NCI-H2081 treated with DMSO at 0.1 percent for 48 hours (cell line): ENCODE measurements at regions not wholly inside any gene's neighbourhood (a gene's known extent, or its start where the extent isn't known, plus 50 kb on each side); places are given as distances from the start of the nearest gene placed in this dataset.

Source experiments
- DNase-seq: peaks from one replicate; lab custom pipeline; 2025; lab: John Stamatoyannopoulos, UW

DNA sequence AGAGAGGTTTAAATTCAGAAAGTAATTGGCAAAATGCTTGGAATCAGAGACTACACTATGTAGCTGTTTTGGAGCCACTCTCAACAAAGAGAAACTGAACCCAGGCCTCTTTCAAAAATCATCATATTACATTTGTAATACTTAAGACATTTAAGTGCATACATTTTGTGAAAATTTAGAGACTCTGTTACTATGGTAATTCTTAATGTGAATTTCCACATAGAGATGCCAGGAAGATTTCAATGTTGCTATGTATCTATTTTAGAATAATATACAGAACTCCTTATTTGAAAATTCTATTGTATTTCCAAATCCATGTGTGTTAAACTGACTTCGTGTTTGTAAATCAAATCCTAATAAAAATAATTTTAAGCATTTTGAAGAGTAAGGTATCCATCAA, 1260.9 kb upstream of the C9orf72 start:
- DNase-seq, result no peak

DNA sequence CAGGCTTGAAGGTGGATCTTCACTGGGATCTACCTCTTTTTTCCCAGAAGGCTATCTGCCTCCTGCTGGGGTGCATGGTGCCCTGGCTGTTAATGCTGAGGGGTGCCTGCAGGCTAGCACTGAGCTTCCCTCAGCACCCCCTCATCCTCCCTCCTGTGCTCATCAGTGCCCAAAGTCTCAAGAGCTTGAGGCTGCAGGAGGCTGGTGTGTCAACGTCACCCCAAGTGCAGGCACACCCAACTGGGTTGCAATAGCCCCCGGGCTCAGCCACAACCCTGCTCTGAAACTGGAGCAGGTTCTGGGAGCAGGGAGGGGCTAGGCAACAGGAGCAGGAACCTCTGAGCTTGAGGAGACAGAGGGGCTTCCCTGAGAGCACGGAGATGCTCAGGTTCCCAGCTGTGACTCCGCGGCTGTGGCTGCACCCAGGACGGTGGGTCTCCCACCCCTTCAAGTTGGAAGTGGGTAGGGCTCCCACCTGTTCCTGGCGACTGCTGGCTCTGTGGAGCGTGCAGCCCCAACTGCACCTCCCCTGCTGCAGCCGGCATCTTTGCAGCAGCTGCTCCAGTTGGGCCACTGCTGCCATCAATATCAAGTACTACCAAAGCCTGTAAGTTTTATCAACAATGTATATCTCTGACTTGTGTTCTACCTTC, 1266.6 kb upstream of the C9orf72 start:
- no peak for DNase-seq

DNA sequence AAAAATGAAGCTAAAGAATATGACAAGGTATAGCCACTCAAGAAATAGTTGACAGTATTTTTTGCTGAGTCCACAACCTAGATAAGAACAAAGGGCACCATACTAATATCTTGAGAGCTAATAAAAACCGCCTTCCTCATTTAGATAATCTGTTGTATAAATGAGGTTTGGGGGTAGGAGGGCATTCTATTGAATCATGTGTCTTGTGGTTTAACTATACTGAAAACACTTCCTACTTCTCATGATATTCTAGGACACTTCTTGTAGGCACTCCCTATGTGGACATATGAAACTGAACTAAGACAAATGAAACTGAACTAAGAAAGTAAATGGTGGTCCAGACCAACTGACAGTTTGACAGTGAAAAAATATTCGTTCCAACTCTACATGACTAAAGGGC, 1268.5 kb upstream of the C9orf72 start:
- no peak for DNase-seq

DNA sequence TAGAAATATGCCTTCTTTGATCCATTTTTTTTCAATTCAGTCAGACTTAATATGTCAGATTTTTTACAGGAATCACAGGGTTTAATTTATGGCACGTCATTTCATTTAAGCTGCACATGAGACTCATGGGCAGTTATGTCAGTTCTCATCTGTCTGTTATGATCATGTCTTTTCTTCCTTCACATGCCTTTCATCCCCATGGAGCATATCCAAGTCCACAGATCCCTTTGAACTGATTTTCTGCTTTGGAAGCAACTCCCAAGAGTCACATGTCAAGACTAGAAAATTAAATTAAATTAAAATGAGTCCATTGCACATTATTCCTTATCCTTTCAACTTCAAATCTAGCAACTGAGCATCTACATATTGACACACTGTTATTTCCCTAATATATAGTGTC, 1274.0 kb upstream of the C9orf72 start:
- DNase-seq, result no peak

DNA sequence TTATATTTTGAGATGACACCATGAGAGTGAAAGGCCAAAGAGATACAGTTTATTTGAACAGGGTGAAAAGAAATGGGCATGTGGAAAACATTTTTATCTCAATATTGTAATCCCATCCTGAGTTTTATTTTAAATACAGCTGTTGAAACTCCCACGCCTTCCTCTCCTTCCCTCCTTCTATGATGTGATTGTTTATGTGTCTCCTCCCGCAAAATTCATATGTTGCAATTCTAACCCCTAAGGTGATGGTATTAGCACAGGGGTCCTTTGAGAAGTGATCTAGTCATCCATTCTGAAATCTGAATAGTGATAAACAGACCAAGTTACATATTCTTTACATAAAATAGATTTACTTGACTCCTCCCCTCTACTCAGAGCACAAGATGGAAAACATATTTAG, 1275.4 kb upstream of the C9orf72 start:
- no peak for DNase-seq

DNA sequence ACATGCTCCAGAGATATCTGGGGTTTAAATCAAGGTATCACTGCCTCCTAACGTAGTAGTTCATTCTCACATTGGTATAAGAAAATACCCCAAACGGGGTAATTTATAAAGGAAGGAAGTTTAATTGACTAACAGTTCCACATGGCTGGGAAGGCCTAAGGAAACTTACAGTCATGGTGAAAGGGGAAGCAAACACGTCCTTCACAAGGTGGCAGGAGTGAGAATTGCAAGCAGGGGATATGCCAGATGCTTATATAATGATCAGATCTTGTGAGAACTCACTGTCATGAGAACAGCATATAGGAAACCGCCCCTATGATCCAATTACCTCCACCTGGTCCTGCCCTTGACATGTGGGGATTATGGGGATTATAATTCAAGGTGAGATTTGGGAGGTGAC, 1280.2 kb upstream of the C9orf72 start:
- no peak for DNase-seq

DNA sequence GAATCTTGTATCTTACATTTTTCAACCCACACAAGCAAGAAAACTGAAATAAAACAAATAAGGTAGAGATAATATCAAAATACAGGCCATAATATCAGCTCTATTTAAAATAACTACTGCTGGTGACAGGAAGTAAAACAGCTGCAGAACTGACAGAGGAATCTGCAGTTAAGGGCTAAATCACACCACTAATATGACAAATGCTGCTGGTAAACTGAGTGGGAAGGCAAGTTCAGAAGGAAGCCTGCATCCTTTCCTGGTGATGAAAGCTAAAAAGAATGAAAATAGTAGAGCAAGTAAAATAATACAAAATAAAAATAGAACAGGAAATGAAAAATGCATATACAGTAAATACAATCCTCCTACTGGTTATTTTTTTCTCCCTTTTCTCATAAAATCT, 1293.7 kb upstream of the C9orf72 start:
- DNase-seq, result no peak

DNA sequence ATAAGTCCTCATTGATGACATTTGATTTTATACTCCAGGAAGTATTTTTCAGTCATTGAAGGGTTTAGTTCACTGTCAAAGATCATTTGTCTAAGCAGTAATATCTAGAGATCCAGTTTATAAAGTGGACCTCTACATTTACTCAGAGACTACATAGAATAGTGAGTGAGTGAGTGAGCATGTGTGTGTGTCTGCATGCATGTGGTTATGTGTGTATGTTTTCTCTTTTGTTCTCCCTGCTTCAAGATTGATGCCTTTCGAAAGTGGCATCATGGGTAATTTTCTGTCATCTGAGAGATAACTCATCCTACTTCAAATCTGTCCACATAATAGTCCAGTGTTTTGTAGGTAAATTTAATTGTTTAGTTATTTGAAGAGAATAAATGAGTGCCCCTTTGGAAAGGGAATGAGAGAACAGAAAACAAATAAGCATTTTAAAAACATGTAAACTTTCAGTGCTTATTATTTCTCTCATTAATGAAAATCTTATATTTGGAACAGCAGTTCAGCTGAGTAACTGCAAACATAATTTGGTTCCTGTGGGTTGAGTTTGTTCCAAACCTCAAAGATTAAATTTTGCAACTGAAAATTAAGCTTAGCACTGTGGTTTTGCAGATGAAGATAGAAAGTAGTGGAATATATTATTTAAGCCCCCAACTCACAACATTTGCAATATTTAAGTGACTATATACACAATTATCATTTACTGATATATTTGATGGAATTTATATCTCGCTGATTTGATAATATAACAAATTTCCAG, 1295.1 kb upstream of the C9orf72 start:
- no peak for DNase-seq

DNA sequence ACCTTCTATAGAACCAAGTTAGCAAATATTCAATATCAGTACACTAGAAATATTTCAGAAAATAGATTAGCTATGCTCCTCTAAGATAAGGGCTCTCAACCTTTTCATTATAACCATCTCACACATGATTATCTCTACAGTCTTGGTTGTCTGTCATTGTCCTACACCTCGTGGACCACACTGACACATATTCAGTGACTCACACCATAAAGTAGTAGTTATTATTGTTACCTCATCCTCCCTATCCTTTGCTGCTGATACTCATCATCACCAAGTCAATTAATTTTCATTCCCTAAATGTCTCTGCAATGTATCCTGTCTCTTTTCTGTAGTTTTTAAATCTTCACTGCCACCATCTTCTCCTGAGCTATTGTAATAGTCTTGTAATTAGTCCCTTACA, 1309.2 kb upstream of the C9orf72 start:
- no peak for DNase-seq

DNA sequence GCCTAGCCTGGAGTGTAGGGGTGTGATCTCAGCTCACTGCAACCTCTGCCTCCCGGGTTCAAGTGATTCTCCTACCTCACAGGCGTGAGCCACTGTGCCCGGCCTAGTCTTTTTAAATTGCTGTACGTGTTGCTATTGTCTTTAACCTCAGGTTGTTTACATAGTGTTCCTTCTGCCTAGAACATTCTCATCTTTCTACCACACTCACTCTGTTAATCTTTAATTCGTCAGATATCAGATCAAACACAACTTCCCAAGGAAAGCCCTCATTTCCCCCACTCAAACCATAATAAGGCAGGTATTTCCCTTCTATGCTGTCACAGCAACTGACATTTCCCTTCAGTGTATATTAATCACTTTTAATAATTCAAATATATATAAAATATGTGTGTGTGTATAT, 1310.0 kb upstream of the C9orf72 start:
- no peak for DNase-seq

DNA sequence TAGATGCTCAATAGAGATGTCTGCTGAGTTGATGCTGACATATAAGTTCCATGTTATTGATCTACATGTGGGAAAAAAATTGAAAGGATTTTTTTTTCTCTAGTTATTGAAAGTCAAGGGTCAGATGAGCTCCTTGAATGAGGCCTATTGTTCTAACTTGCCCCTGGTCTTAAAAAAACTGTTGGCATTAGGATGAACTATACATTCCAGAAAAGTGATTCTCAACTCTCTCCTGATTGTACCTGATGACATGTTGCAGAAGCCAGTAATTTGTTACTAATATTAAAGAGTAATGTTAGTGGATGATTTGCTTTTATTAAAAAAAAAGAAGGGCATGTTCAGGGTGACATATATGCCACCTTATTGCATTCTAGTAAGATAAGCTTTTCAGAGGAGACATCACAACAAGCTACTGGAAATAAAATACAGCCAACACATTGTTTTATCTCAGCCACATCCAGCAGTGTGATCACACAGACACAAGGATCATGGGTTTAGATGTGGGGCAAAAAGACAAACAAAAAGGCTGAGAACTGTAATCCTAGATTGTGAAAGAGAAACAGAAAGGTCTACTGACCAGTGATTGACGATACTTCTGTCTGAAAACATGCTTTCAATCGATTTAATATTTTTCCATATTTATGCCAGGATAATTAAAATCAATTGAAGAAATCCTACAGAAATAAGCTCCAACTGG, 1314.1 kb upstream of the C9orf72 start:
- DNase-seq, result no peak

DNA sequence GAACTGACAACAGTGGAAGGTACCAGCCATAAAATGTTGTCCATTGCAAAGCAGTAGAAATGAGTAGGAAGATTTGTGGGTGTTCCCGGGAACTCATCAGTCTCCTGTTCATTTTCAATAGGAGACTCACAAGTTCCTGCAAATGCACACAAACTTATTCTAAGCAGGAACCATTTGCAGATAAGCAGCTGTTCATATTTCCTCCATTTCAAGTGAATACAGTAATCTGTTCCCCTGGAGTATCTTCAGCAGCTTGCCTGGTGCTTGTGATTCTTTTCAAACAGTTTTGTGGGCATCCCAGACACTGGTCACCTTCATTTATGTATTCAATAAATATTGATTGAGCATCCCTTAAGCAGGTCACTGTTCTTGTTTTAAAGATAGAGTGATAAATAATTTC, 1315.5 kb upstream of the C9orf72 start:
- no peak for DNase-seq

DNA sequence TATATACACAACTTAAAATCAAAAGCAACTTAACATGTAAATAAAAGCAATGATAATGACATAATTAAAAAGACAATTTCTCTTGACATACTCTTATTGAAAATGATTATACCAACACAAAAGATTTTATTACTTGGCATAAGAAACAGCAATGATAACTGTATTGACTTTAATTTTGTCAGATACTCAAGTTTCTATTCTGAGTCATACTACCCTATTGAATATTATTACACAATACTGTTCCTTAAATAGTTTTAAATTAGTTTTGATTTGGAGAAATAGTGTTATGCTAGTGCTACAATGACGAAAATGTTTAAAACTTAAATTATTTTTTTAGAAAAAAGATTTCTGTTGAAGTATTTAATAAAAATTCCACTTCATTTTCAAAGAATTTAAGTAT, 1319.3 kb upstream of the C9orf72 start:
- no peak for DNase-seq

DNA sequence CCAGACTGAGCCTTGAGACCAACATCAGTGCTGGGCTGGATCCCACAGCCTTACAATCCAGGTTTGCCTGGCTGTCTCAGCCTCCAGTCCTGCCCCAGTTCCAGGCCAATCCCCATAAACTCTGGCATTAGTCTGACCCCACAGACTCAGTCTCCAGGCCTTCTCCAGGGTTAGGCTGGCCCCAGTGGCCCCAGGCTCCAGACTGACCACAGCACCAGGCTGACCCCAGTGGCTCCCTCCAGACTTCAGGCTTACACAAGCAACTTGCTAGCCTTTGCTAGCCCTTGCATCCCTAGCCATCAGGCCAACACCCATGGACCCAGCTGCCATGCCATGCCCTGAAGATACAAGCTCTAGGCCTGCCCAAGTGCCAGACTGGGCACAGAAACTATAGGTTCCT, 1326.0 kb upstream of the C9orf72 start:
- no peak for DNase-seq

DNA sequence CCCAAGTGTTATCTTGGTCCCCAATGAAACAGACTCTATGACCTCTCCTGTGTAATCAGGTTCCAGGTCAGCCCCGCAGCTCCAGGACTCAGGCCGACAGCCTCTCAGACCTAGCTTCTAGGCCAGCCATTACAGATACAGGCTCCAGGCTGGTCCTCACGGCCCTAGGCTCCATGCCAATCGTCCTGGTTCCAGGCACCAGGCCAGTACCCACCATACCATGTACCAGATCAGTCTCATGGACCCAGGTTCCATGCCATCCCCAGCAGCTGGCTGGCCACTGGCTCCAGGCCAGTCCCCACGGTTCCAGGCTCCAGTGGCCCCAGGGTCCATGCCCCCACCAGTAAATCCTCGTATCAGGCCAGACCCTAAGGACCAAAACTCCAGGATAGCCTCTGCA, 1326.6 kb upstream of the C9orf72 start:
- DNase-seq, result no peak

DNA sequence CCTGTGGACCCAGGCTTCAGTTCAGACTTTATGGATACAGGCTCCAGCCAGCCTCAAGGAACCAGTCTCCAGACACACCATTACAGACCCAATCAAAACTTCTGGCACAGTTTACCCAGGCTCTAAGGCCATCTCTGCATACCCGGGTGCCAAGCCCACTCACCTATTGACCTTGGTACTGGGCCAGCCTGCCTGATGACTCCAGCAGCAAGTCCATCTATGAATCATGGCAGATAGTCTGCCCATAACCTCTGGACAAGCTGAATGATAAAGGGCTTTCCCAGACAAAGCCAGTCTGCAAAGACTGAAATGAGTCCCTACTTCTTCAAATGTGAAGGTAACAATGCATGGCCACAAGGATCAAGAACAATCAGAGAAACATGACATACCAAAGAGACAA, 1327.1 kb upstream of the C9orf72 start:
- DNase-seq, result no peak

DNA sequence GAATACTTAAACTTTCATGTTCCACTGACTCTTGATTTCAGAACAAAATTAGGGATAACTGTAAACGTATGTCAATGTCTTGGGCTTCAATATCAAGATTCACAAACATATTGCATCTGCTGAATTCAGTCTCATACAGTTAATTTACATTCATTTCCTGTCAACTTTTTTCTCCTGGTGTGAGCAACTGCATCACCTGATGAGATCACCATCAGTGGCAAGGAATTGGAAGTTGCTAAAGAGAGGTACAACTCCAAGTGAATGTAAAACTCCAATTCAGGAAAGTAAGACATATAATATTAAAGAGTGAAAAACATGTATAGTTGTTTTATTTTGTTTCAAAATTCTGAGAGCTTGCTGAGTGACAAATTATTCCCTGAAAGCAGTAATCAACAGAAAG, 1336.2 kb upstream of the C9orf72 start:
- no peak for DNase-seq

DNA sequence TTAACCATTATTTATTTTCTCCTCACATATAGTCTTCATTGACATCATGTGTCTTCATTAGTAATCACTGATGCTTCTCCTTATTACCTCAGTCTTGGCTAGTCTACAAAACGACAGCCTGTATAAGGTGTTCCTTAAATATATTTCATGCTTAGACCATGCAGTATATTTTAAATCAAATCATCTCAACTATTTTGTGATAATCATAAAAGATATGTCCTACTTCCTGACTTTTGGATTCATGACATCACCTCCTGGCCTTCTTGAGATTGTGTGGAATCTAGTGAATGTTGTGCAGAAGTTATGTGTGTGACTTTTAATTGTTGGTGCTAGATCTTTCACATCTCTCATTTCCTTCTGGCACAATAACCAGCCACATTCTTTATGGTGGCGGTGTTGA, 1339.3 kb upstream of the C9orf72 start:
- DNase-seq, result no peak

DNA sequence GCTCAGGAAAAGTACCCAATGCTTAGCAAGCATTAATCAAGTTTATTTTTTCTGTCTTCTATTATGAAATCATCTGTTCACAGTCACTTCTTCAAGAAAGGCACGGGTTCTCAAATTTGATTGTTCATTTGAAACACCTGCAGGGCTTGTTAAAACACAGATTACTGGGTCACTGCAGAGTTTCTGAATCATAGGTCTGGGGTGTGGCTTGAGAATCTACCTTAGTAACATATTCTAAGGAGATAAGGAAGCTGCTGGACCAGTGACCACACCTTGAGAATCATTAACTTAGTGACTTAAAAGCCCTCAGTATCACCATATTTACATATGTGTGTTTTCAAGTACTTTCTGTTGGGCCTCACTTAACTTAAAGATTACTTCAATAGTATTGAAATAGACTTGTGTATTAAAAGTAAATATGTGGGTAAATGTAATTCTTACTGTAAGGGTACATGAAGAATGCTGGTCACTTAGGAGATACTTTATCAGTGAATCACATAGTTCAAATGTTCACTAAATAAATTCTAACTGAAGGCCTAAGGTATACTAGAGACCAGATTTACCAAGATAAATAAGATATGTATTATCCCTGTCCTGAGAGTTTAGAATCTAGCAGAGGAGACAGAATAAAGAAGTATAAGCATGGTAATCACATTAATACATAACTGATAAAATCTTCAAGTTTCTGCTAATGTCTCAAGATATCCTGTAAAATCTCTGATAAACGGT, 1342.1 kb upstream of the C9orf72 start:
- no peak for DNase-seq

DNA sequence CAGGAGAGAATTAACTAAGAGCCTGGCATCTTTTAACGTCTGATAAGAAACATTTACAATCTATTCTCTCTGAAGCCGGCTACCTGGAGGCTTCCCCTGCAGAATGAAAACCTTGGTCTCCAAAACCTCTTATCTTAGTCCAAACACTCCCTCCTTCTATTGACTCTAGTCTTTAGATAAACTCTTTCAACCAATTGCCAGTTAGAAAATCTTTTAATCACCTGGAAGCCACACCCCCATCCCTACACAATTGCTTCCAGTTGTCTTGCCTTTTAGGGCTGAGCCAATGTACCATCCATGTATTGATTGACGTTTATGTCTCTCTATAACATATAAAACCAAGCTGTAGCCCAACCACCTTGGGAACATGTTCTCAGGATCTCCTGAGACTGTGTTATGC, 1343.1 kb upstream of the C9orf72 start:
- no peak for DNase-seq

DNA sequence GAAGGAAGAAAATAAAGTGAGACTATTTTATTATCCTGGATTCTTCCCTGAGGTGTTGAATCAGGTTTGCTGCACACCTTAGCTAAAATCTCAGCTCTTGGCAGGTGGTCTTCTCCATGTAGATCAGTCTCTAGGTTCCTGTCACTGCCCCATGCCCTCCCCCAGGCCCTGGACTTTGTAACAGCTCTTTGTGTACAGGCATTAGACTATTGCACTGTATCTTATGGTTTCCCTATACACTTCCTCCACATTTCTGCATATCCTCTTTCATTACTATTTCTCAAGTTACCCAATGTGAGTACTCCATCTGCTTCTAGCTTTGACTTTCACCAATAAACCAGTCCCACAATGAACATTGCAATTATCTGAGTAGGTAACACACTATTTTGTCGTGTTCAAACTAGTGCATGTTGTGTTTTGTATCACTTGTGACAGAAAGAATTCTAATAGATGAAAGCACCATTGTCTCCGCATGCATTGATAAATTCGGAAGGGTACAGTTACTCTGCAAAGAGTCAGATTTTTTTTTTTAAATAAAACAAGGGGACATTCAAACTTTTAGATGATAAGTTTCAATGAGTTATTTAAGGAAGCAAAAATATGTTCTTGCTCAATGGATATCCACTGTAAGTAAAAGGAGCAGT, 1348.7 kb upstream of the C9orf72 start:
- no peak for DNase-seq

DNA sequence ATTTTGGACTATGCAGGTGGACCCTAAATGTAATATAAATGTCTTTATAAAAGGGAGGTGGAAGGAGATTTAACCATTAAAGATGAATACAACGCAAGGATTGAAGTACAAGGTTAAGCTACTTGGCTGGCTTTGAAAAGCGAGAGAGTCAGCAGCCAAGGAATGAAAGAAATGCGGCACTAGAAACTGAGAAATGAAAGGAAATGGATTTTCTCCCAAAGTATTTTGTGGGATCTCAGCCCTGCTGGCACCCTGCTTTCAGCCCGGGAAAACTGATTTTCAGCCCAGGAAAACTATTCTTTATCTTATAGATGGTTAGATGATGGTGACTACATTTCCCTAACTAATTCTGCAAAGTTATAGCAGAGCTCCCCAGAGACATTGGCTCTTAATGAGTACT, 1349.6 kb upstream of the C9orf72 start:
- no peak for DNase-seq
